GM19023 (cell line): ENCODE measurements at regions not wholly inside any gene's neighbourhood (a gene's known extent, or its start where the extent isn't known, plus 50 kb on each side); places are given as distances from the start of the nearest gene placed in this dataset.

ENCODE experiments used
- ATAC-seq: cut with Tn5 transposase; IDR thresholded peaks from one replicate; pipeline ENCODE4 v1.9.1; 2021; ENCODE audit warnings: mild to moderate bottlenecking, moderate library complexity; ENCODE audit not compliant: unreplicated experiment

GRCh38 chr11:37571246-37571645 lies 973.2 kb upstream of the RAG2 start:
- ATAC-seq = no peak

DNA sequence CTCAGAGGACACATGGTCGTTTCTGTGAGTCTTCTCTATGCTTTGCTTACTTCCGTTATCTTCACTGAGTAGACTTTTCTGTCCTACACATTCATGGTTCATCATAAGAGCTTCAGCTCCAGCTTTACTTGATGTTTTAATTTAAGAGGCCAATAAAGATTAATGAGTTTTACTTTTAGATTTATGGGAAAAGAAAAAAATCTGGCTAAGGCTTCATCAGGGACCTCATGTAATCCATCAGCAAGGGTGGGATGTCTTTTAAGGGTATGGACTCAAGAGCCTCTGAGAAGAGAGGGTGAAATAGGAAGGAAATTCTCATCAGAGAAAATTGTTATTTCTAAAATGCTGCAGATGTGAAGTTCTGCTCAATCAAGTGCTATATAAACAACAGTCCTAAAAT lies 963.0 kb upstream of the RAG2 start:
- no peak for ATAC-seq

GRCh38 chr11:37560346-37560745 lies 962.3 kb upstream of the RAG2 start:
- ATAC-seq = no peak

GRCh38 chr11:37558619-37559210 lies 960.7 kb upstream of the RAG2 start:
- no peak for ATAC-seq

GRCh38 chr11:37557990-37558389 lies 960.0 kb upstream of the RAG2 start:
- ATAC-seq = no peak

DNA sequence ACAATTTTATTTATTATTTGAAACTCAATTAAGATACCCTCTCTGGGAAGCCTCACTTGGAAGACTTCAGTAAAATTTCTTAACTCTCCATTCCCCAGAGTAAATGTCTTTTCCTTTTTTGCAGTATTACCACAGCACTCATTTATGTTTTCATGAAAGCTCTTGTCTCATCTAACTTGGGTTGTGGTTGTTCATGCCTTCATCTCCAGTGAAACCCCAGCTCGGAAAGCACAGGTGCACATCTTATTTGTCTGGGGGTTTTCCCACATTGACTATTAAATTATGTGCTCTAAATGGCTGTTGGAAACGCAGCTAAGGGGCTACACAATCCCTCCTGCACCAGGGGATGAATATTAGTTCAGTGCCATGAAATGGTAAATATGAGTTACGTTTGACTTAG lies 954.2 kb upstream of the RAG2 start:
- ATAC-seq = no peak

GRCh38 chr11:37544491-37544890 lies 946.5 kb upstream of the RAG2 start:
- no peak for ATAC-seq

DNA sequence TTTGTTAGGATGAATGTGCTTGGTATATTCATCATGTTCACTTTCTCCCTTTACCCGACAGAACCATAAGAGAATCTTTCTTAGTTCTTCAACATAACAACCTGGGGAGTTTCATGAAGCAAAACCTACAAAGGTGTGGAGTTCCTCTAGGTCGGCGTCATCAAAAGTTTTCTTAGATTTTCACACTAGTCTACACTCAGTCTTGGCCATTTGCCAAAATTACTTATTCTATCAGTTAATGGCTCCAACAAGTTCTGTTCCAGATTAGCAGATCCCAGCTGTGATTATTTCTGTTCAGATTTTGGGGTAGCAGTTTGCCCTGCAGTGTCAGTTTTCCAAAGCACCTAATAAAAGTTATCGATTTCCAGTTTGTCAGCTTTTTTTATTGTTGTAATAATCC lies 935.8 kb upstream of the RAG2 start:
- no peak for ATAC-seq

DNA sequence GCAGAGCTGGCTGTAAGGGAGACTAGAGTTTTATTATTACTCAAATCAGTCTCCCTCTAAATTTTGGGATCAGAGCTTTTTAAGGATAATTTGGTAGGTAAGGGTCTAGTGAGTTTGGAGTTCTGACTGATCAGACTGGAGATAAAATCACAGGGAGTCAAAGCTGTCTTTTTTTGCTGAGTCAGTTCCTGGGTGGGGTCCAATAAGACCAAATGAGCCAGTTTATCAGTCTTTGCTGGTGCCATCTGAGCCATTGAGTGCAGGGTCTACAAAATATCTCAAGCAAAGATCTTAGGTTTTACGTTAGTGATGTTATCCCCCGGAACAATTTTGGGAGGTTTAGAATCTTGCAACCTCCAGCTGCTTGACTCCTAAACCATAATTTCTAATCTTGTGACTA lies 935.1 kb upstream of the RAG2 start:
- no peak for ATAC-seq

- no peak for ATAC-seq
These were observed 934.2 kb upstream of the RAG2 start for GRCh38 chr11:37532271-37532670.

DNA sequence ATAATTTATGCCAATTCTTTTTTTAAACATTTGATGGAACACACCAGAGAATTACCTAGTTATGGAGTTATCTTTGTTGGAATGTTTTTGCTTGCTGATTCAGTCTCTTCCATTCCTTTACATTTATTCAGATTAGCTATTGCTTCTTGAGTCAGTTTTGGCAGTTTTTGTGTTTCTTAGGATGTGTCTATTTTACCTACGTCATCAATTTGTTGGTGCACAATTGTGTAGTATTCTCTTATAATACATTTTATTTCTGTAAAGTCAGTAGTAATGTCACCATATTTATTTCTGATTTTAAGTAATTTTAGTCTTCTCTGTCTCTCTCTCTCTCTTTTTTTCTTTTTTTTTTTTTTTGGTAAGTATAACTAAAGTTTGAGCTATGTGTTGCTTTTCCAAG lies 929.5 kb upstream of the RAG2 start:
- no peak for ATAC-seq

DNA sequence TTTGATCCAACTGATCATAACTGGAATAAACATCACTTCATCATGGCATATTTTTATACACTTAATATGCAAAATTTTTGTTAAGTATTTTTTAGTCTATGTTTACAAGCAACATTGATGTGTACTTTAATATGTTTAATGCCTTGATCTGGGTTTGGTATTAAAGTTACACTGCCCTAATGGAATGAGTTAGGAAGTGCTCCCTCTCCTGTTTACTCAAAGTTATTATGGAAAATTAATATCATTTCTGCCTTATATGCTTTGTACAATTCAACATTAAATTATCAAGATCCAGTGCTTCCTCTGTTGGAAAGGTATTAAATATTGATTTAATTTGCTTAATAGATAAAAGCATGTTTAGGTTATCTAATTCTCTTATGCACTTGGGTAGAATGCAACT lies 927.3 kb upstream of the RAG2 start:
- no peak for ATAC-seq

- ATAC-seq = no peak
These were observed 921.7 kb upstream of the RAG2 start for GRCh38 chr11:37519781-37520180.

DNA sequence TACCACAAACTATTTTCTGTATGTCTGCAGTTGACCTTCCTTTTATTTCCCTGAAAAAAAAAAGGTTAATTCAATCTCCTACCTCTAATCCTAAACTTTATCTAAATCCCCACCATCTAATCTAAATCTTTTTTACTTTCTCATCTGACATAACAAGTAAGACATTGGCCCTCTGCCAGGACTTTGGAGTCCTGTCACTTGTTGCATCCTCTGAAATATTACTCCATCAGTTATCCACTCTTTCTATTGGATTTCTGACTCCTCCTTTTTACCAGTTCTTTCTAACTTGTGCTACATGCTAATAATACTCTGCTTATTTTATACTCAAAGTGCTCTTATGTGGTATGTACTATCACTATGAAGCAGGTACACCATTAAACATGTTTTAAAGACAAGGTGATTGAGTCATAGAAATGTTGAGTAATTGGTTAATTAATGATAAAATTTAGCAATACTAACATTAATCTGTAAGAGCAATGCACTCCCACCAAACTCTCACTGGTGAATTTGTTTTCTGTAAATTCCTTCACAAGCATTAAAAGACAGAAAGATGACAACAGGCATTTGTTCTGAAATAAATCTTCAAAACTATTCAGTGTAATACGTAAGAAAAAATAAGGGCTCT lies 914.2 kb upstream of the RAG2 start:
- no peak for ATAC-seq

- no peak for ATAC-seq
These were observed 913.4 kb upstream of the RAG2 start for GRCh38 chr11:37511425-37511933.

DNA sequence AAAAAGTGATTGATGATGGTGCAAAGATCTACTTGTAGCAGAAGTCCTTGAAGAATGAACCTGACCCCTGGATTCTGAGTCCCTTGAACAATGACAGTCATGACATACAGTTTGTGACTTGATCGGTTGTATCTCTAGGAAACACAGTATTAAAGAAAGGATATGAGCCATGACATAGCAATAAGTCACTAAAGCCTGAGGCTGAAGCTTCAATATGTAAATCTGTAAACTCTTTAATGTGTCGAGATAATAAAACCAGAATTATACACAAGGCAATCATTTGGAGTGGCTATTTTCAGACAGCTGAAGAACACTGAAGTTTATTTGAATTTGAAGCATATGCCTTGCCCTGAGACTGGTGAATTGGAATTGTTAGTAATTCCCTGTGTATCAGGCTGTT lies 911.5 kb upstream of the RAG2 start:
- ATAC-seq = no peak

DNA sequence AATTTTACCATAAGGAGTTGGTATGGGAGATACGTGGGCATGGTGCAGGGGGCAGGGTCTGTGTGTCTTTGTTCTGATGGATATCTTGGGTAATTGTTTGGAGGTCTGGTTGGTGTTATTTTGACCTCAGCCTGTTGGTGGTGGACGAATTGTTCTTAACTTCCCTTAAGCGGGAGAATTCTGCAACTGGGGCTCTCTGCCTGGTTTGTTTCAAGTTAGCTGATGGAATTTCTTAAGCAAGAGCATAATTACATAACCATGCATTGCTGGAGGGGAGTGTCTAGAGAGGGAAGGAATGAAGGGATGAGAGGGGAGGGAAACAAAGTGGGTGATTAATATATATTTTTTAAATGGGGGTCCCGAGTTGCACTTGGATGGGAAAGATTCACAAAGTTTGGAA lies 908.5 kb upstream of the RAG2 start:
- ATAC-seq = no peak

DNA sequence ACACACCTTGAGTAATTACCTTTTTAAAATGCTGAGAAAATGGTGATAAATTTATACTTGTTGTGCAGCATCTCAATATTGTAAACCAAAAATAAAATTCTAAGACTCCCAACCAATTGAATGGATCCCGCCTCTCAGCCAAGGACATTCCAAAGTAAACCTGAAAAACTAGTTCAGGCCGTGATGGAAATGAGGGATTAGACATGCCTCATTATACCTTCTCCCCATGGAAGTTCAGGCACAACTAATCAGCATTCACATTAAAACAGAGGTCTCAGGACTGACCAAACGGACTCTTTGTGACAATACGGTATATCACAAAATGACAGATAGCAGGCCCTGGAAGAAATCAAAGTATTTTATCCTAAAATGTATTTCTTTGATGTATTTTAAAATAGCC lies 907.4 kb upstream of the RAG2 start:
- no peak for ATAC-seq

DNA sequence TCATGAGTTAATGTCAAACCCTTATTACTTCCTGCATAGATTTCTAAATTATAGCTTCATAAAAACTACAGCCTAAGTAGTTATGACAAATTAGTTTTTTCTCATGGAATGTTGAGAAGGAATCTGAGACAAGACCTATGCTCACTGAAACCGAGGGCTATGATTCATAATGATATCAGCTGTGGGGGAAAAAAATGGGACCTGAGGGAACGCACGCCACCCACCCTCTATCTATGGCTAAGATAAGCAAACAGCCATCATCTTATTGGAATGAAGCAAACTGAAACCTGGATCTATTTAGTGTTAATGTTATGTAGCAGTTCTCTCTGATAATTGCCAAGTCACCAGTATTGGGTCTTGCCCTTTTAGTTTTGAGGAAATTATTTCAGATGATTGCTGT lies 906.9 kb upstream of the RAG2 start:
- no peak for ATAC-seq

- ATAC-seq = peak; percentile 90
These were observed 906.1 kb upstream of the RAG2 start for GRCh38 chr11:37504060-37504611.

GRCh38 chr11:37503411-37504059 lies 905.5 kb upstream of the RAG2 start:
- ATAC-seq = peak; percentile 39

DNA sequence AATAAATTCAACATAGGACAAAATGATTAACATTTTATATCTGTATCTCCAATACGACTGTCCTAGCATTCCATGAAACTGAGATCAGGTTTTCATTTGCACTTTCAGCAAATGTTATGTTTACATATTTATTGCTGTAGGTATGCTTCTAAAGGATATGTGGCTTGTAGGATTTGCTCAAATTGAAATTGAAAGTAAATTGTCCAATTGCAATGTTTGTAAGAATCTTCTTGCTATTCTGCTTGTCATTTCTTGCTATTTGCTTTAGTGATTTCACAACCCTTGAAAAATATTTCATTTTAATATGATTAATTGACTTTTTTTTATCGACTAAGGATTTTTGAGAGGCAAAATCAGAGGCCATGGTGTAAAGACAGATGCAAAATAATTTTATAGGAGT lies 904.2 kb upstream of the RAG2 start:
- ATAC-seq = no peak
